ENCODE measurements at regions not wholly inside any gene's neighbourhood (a gene's known extent, or its start where the extent isn't known, plus 50 kb on each side); places are given as distances from the start of the nearest gene placed in this dataset.

GRCh38 chr14:98415766-98416165, 856.2 kb downstream of the BCL11B start:
- H3K27ac ChIP-seq = no peak overlapping the region
- H3K27me3 ChIP-seq = no peaks in the 10 kb centered on the region
- H3K4me3 ChIP-seq = no peak overlapping the region
- no peaks in the 10 kb centered on the region for H3K9me3 ChIP-seq
- intact Hi-C loops (cut with DNase I; ENCODE audit: low total_unique reads) = no loop called here
- no peaks in the 10 kb centered on the region for H3K4me1 ChIP-seq
- DNase-seq = no peak
- H3K36me3 ChIP-seq = no peaks in the 10 kb centered on the region
- TF ChIP-seq CTCF (IDR thresholded peaks at IDR 0.05) = no peak

GRCh38 chr14:98417001-98417400, 855.0 kb downstream of the BCL11B start:
- DNase-seq = no peak
- H3K36me3 ChIP-seq = no peaks in the 10 kb centered on the region
- no peaks in the 10 kb centered on the region for H3K4me1 ChIP-seq
- no peak overlapping the region for H3K4me3 ChIP-seq
- no peak for TF ChIP-seq CTCF (IDR thresholded peaks at IDR 0.05)
- intact Hi-C loops (cut with DNase I; ENCODE audit: low total_unique reads) = no loop called here
- H3K9me3 ChIP-seq = no peaks in the 10 kb centered on the region
- H3K27ac ChIP-seq = no peak overlapping the region
- no peaks in the 10 kb centered on the region for H3K27me3 ChIP-seq

DNA sequence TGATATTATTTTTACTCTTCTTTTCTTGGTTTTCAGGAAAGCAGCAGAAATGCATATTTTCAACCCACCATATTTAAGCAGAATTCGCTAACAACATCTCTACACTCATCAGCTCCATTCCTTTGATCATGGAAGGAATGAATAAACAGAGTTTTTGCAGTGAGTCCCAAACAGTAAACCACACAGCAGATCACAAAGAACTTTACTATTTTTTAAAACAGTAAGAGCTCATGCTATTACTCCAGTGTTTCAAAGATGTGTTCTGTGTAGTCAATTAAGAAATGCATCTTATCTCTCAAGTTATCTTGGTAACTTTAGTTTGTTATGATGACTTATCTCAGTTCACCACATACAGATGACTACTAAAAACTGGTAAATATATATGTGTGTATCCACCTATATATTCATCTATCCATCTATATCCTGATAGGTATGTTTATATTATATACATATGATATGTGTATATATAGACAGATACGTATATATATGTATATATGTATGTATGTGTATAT, 843.5 kb downstream of the BCL11B start:
- no peaks in the 10 kb centered on the region for H3K9me3 ChIP-seq

DNA sequence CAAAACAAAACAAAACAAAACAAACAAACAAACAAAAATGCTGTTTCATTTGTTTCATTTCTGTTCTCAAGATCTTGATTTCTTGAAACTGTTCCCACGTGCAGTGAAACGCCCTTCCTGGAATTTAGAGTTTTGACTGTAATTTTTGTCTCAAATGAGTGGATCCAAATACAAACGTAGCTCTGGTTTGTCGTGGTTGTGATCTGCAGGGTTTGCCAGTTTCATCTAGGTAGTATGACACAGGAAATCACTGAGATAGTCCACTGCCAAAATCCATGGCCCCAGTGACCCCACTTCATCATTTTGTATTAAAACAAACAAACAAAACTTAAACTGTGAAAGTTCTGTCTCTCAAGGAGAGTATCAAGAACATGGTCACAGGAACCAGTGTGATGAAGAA, 838.6 kb downstream of the BCL11B start:
- no peak for TF ChIP-seq CTCF (IDR thresholded peaks at IDR 0.05)
- DNase-seq = no peak
- no peak overlapping the region for H3K27ac ChIP-seq
- no peaks in the 10 kb centered on the region for H3K9me3 ChIP-seq
- H3K4me3 ChIP-seq = no peak overlapping the region
- no peaks in the 10 kb centered on the region for H3K27me3 ChIP-seq
- H3K36me3 ChIP-seq = no peaks in the 10 kb centered on the region
- H3K4me1 ChIP-seq = no peaks in the 10 kb centered on the region
- intact Hi-C loops (cut with DNase I; ENCODE audit: low total_unique reads) = no loop called here

More for the DNA sequence above, 843.5 kb downstream of the BCL11B start:
- H3K4me1 ChIP-seq = no peaks in the 10 kb centered on the region
- H3K27me3 ChIP-seq = no peaks in the 10 kb centered on the region
- no peak for TF ChIP-seq CTCF (IDR thresholded peaks at IDR 0.05)
- no peak for DNase-seq
- no peak overlapping the region for H3K4me3 ChIP-seq
- no peak overlapping the region for H3K27ac ChIP-seq
- no peaks in the 10 kb centered on the region for H3K36me3 ChIP-seq
- intact Hi-C loops (cut with DNase I; ENCODE audit: low total_unique reads) = no loop called here

DNA sequence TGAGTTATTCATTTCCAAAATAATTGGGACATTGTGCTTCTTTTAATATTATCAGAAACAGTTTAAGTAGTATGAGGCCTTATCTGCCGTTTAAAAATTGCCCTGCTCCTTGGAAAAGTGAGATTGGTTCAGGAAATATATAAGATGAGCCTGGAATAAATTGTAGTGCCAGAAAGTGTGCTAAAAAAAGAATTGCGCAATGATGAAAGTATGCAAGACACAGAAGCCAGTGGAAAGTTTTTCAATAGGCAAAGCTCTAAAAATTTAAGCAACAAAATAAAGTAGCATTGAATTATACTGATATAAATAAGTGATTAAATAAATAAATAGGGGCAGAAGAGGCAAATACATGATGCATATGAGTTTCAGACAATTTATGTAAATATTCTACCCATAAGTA, 834.9 kb downstream of the BCL11B start:
- Histone ChIP-seq H3K4me1 (no peaks in the 10 kb centered on the region), H3K36me3 (no peaks in the 10 kb centered on the region), H3K27me3 (no peaks in the 10 kb centered on the region), H3K27ac (no peak overlapping the region), H3K9me3 (no peaks in the 10 kb centered on the region), H3K4me3 (no peak overlapping the region)
- TF ChIP-seq CTCF (IDR thresholded peaks at IDR 0.05) = no peak
- intact Hi-C loops (cut with DNase I; ENCODE audit: low total_unique reads) = no loop called here
- DNase-seq = no peak

- Histone ChIP-seq H3K4me3 (no peak overlapping the region), H3K27me3 (no peaks in the 10 kb centered on the region), H3K4me1 (no peaks in the 10 kb centered on the region), H3K36me3 (no peaks in the 10 kb centered on the region), H3K27ac (no peak overlapping the region), H3K9me3 (no peaks in the 10 kb centered on the region)
- TF ChIP-seq CTCF (IDR thresholded peaks at IDR 0.05) = no peak
- intact Hi-C loops (cut with DNase I; ENCODE audit: low total_unique reads) = no loop called here
- DNase-seq = no peak
Measured at GRCh38 chr14:98444077-98444476, 827.9 kb downstream of the BCL11B start.
